ENCODE measurements at regions not wholly inside any gene's neighbourhood (a gene's known extent, or its start where the extent isn't known, plus 50 kb on each side); places are given as distances from the start of the nearest gene placed in this dataset.

GRCh38 chr9:118532592-118532991 lies 828.4 kb downstream of the TLR4 start:
- no peak for DNase-seq

GRCh38 chr9:118533101-118533500 lies 828.9 kb downstream of the TLR4 start:
- no peak for DNase-seq

GRCh38 chr9:118533850-118534249 lies 829.6 kb downstream of the TLR4 start:
- no peak for DNase-seq

- DNase-seq, result no peak
Measured at GRCh38 chr9:118536153-118536552, 832.0 kb downstream of the TLR4 start.

GRCh38 chr9:118538959-118539358 lies 830.3 kb downstream of the BRINP1 start:
- no peak for DNase-seq

GRCh38 chr9:118553465-118553864 lies 815.8 kb downstream of the BRINP1 start:
- DNase-seq, result no peak

GRCh38 chr9:118554987-118555386 lies 814.2 kb downstream of the BRINP1 start:
- DNase-seq, result no peak

- DNase-seq, result no peak
Measured at GRCh38 chr9:118558026-118558425, 811.2 kb downstream of the BRINP1 start.

- no peak for DNase-seq
Measured at GRCh38 chr9:118558891-118559290, 810.3 kb downstream of the BRINP1 start.

GRCh38 chr9:118561051-118561450 lies 808.2 kb downstream of the BRINP1 start:
- no peak for DNase-seq

GRCh38 chr9:118563677-118564076 lies 805.6 kb downstream of the BRINP1 start:
- DNase-seq, result no peak

GRCh38 chr9:118567861-118568260 lies 801.4 kb downstream of the BRINP1 start:
- DNase-seq, result no peak

- DNase-seq, result no peak
Measured at GRCh38 chr9:118568704-118569103, 800.5 kb downstream of the BRINP1 start.

- DNase-seq, result no peak
Measured at GRCh38 chr9:118569148-118569547, 800.1 kb downstream of the BRINP1 start.

- no peak for DNase-seq
Measured at GRCh38 chr9:118570066-118570465, 799.2 kb downstream of the BRINP1 start.

GRCh38 chr9:118575341-118576070 lies 793.7 kb downstream of the BRINP1 start:
- DNase-seq, result no peak

- no peak for DNase-seq
Measured at GRCh38 chr9:118577121-118577520, 792.1 kb downstream of the BRINP1 start.

- DNase-seq, result no peak
Measured at GRCh38 chr9:118578467-118578866, 790.8 kb downstream of the BRINP1 start.

- no peak for DNase-seq
Measured at GRCh38 chr9:118583414-118583813, 785.8 kb downstream of the BRINP1 start.

- no peak for DNase-seq
Measured at GRCh38 chr9:118586978-118587377, 782.3 kb downstream of the BRINP1 start.

- no peak for DNase-seq
Measured at GRCh38 chr9:118594428-118594827, 774.8 kb downstream of the BRINP1 start.

GRCh38 chr9:118595719-118596305 lies 773.4 kb downstream of the BRINP1 start:
- DNase-seq, result no peak

GRCh38 chr9:118596374-118597015 lies 772.7 kb downstream of the BRINP1 start:
- DNase-seq, result no peak

- DNase-seq, result no peak
Measured at GRCh38 chr9:118606668-118607067, 762.6 kb downstream of the BRINP1 start.

Measured in stimulated activated CD8-positive, alpha-beta memory T cell treated with anti-CD3 and anti-CD28 coated beads, Interleukin-4, amount 100 ng/mL, for 48 hours (primary cell).